Cerebellar nuclear complex (tissue), 1 donor: ENCODE measurements at regions not wholly inside any gene's neighbourhood (a gene's known extent, or its start where the extent isn't known, plus 50 kb on each side); places are given as distances from the start of the nearest gene placed in this dataset.

Experiments used
- DNase-seq, 2 experiments: peaks; one replicate each; lab custom pipeline; 2025; lab: John Stamatoyannopoulos, UW

GRCh38 chr6:109226353-109226752 is 131.0 kb downstream of the CEP57L1 start:
- no peak for DNase-seq

- DNase-seq = no peak
Measured at GRCh38 chr6:109225946-109226345, 130.6 kb downstream of the CEP57L1 start.

- DNase-seq = no peak
Measured at GRCh38 chr6:109224994-109225393, 129.7 kb downstream of the CEP57L1 start.

GRCh38 chr6:109224107-109224875 is 129.0 kb downstream of the CEP57L1 start:
- no peak for DNase-seq

GRCh38 chr6:109222848-109223247 is 127.5 kb downstream of the CEP57L1 start:
- DNase-seq = no peak

GRCh38 chr6:109221543-109222195 is 126.4 kb downstream of the CEP57L1 start:
- DNase-seq = no peak
